Epidermal melanocyte (primary cell): ENCODE measurements at regions not wholly inside any gene's neighbourhood (a gene's known extent, or its start where the extent isn't known, plus 50 kb on each side); places are given as distances from the start of the nearest gene placed in this dataset.
"Not testable (repeated sequence)": the region's sequence is repeated elsewhere in the genome, so short reads cannot be mapped to it uniquely, and the experiment has no call there.

Experiments
- DNase-seq: peaks from one replicate; pipeline ENCODE4 v3.0.0; 2011; ENCODE audit warnings: low spot score; ENCODE audit not compliant: insufficient read length

DNA sequence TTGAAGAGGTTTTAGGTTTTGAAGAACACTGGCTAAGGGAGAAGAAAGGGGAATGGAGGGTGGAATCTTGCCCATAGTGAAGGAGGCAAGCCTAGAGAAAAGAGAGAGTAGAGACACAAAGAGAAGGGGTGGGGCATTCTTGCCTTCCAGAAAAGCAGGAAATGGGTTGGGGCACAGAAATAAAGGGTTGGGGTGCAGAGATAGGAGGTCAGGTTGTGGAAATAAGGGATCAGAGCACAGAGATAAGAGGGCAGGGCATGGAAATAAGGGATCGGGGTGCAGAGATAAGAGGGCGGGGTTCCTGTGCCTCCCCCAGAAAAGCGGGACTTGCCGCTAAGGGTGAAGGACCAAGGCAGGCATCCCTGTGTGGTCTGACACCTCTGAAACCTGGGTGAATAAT lies 69.9 kb downstream of the ALG1L2 start:
- not testable (repeated sequence) for DNase-seq

DNA sequence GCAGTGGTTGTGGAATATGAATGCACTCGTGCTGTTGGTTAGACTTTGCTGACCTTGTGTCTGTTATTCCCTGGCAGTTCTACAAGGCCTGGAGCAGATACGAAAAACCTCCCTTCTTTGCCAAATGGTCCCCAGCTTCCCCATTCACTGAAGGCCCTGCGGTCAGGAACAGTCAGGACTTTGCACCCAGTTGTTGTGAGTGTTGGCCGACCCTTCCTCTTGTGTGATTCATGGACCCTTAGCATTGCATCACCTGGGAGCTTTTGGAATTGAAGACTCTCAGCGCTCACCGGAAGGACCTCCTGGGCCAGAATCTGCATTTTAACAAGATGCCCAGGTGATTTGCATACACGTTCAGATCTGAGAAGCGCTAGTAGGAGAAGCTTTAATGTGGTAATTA lies 71.6 kb downstream of the ALG1L2 start:
- DNase-seq, result not testable (repeated sequence)

DNA sequence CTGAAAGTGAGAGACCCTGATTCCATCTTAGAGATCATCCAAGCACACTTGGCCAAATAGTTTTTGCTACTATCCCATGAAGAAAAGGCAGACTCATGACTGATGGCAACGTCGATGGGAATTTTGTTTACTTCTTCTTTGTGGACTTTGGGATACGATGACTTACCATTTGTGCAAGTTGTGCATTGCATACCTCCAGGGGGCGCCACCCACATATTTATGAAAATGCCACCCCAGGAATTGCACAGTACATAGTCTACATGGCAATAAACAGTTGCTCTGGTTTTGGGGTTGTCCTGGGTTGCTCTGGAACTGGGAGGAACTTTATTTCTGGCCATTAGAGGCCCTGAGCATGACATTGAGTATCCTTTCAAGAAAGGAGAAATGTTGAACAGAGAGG lies 73.8 kb downstream of the ALG1L2 start:
- DNase-seq, result not testable (repeated sequence)

GRCh38 chr3:130166856-130167255 lies 85.2 kb downstream of the ALG1L2 start:
- not testable (repeated sequence) for DNase-seq

- not testable (repeated sequence) for DNase-seq
Observed at GRCh38 chr3:130175195-130175594, 93.6 kb downstream of the ALG1L2 start.

- not testable (repeated sequence) for DNase-seq
Observed at GRCh38 chr3:130176476-130177256, 95.0 kb downstream of the ALG1L2 start.

DNA sequence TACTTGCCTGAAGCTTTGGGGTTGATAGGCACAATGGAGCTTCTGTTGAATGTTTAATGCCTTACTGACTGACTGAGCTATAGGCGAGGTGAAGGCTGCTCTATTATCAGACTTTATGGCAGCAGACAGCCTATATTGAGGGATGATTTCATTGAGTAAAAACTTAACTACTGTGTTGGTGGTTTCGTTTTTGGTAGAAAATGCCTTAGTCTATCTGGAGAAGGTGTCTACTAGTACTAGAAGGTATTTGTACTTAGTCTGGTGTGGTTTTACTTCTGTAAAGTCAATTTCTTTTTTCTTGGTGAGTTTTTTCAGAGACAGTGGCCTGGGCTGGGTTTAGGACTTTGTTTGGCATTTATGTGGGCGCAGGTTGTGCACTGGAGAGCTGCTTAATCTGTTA lies 97.2 kb downstream of the ALG1L2 start:
- DNase-seq, result not testable (repeated sequence)

DNA sequence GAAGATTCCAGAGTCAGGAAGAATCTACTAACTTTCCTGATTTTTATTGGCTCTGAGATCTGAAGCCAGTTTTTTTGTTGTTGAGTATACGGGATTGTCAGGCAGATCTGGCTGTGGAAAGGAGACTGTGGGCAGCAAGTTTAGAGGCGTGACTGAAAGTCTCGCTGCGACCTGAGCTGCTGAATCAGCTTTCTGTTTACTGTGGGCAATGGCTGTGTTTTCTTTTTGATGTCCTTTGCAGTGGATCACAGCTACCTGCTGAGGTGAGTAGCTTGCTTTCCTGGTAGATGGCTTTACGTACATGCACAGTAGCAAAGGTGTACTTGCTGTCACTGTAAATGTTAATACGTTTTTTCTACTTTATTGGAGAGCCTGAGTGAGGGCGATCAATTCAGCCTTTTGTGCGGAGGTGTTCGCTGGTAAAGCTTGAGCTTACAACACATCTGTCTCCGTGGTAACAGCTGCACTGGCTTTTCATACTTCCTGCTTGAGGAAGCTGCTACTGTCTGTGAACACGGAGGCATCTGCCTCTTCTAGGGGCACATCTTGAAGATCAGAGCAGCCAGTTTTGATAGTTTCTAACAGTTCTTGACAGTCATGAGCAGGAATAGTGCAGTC lies 97.8 kb downstream of the ALG1L2 start:
- not testable (repeated sequence) for DNase-seq

GRCh38 chr3:130182475-130182874 lies 100.8 kb downstream of the ALG1L2 start:
- not testable (repeated sequence) for DNase-seq

- DNase-seq, result not testable (repeated sequence)
Observed at GRCh38 chr3:130183689-130184088, 102.1 kb downstream of the ALG1L2 start.

DNA sequence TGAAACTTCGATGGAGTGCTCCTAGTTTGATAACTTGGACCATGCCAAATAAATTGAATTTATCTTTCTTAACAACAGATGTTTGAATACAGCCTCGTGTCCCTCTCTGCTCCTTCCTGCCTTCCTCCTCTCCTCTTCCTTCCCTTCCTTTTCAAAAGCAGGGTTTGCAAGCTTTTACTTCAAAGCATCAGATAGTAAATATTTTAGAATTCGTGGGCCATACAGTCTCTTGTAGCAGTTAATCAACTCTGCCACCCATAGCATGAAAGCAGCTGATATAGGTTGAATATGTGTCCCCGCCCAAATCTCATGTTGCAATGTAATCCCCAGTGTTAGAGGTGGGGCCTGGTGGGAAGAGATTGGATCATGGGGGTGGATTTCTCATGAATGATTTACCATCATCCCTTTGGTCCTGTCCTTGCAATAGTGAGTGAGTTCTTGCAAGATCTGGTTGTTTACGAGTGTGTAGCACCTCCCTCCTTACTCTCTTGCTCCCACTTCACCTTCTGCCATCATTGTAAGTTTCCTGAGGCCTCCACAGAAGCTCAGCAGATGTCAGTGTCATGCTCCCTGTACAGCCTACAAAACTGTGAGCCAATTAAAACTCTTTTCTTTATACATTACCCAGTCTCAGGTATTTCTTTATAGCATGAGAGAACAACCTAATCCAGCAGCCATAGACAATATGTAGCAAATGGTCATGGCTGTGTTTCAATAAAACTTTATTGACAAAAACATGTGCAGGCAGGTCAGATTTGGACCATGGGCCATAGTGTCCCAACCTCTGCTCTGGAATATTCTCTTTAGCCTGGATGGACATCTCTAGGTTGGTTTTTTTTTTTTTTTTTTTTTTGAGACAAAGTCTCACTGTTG lies 102.8 kb downstream of the ALG1L2 start:
- DNase-seq, result not testable (repeated sequence)

GRCh38 chr3:130201272-130201671 lies 119.6 kb downstream of the ALG1L2 start:
- not testable (repeated sequence) for DNase-seq

- DNase-seq, result not testable (repeated sequence)
Observed at GRCh38 chr3:130203633-130204032, 122.0 kb downstream of the ALG1L2 start.

GRCh38 chr3:130227540-130227939 lies 117.9 kb upstream of the COL6A5 start:
- no peak for DNase-seq

DNA sequence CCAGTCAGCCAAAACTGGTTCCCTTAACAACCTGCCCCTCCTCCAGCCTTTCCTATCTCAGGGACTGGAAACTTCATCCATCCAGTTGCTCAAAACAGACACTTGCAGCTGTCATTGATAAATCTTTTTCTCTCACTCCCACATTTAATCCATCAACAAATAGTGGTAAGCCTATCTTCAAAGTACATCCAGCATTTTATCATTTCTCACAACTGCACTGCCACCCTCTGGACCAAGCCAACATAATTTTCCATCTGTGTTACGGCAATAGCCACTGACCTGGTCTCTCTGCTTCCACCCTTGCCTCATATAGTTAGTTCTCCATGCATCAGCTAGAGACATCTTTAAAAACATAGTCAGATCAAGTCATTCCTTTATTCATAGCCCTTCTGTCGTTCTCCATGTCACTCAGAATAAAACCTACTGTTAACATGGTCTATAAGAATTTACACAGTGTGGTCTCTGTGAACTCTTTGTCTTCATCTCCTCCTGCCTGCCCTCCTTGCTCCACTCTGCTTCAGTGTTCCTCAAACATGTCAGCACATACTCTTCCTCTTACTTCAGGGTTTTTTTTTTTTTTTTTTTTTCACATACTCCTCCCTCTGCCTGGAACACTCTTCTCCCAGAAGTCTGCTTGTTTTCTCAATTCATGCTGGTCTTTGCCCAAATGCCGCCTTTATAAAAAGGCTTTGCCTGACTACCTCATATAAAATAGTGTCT lies 102.5 kb upstream of the COL6A5 start:
- no peak for DNase-seq

DNA sequence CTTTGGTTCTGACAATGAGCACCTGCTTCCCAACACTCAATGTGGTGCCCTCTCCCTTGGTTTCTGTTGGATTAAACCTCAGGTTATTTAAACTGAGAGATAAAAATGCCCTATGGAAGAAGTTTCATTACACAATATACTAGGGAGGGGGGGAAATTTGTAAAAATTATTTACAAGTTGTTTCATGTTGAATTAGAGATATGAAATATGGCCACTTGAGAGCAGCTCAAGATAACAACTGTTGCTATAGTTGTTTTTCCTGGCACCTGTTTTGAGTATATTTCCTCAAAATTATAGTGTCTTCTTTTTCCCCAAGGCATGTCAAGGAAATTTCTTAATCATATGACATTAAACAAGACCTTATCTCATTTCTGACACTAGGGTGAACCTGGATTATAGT lies 101.7 kb upstream of the COL6A5 start:
- no peak for DNase-seq

DNA sequence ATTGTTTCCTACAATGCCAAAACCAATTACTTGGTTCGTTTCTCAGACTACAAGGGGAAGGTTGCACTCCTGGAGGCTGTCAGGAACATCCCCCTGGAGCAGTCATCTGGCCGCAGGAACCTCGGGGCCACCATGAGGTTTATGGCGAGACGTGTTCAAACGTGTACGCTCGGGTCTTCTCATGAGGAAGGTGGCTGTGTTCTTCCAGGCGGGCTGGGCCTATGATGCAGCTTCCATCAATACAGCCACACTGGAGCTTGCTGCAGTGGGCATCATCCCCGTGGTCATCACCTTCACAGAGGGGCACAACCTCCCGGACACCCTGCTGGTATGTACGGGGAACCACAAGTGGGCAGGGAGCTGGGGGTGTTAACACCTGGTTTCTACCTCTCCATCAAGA lies 94.5 kb upstream of the COL6A5 start:
- no peak for DNase-seq

DNA sequence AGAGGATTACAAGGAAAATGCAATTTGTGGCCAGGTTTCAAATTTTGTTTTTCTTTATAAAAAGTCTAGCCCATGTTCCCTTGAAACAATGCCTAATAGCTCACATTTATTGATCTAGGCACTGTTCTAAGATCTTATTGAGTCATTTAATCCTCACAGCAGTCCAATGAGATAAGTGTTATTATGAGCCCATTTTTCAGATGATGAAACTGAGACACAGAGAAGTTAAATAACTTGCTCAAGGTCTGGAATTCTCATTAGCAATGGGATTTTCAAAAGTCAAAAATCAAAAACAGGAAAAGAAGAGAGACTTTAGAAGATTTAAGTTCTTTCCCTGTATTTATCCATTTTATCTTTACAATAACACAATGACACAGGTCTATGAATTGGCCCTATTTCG lies 90.0 kb upstream of the COL6A5 start:
- DNase-seq, result no peak

GRCh38 chr3:130256821-130257340 lies 88.6 kb upstream of the COL6A5 start:
- DNase-seq, result no peak

- no peak for DNase-seq
Observed at GRCh38 chr3:130258532-130258952, 86.9 kb upstream of the COL6A5 start.
